ENCODE measurements at regions not wholly inside any gene's neighbourhood (a gene's known extent, or its start where the extent isn't known, plus 50 kb on each side); places are given as distances from the start of the nearest gene placed in this dataset.
"Not testable (repeated sequence)": the region's sequence is repeated elsewhere in the genome, so short reads cannot be mapped to it uniquely, and the experiment has no call there.

- no peak for DNase-seq (ENCODE audit: low read depth)
- no peak overlapping the region for H3K4me3 ChIP-seq (ENCODE audit: control insufficient read depth, low read depth, low read length)
- no peak for TF ChIP-seq CTCF (IDR thresholded peaks at IDR 0.05; ENCODE audit: control insufficient read depth, insufficient read depth, low read depth, low read length, missing control alignments)
These were observed 442.2 kb downstream of the BUD13 start for GRCh38 chr11:116330439-116331185.

GRCh38 chr11:116329354-116330090 is 443.3 kb downstream of the BUD13 start:
- no peak overlapping the region for H3K4me3 ChIP-seq (ENCODE audit: control insufficient read depth, low read depth, low read length)
- no peak for TF ChIP-seq CTCF (IDR thresholded peaks at IDR 0.05; ENCODE audit: control insufficient read depth, insufficient read depth, low read depth, low read length, missing control alignments)
- no peak for DNase-seq (ENCODE audit: low read depth)

- DNase-seq (ENCODE audit: low read depth): no peak
- no peak overlapping the region for H3K4me3 ChIP-seq (ENCODE audit: control insufficient read depth, low read depth, low read length)
- TF ChIP-seq CTCF (IDR thresholded peaks at IDR 0.05; ENCODE audit: control insufficient read depth, insufficient read depth, low read depth, low read length, missing control alignments): no peak
These were observed 443.9 kb downstream of the BUD13 start for GRCh38 chr11:116328851-116329250.

- DNase-seq (ENCODE audit: low read depth): no peak
- H3K4me3 ChIP-seq (ENCODE audit: control insufficient read depth, low read depth, low read length): no peak overlapping the region
- no peak for TF ChIP-seq CTCF (IDR thresholded peaks at IDR 0.05; ENCODE audit: control insufficient read depth, insufficient read depth, low read depth, low read length, missing control alignments)
These were observed 444.4 kb downstream of the BUD13 start for GRCh38 chr11:116328391-116328790.

GRCh38 chr11:116326146-116326545 is 446.6 kb downstream of the BUD13 start:
- no peak overlapping the region for H3K4me3 ChIP-seq (ENCODE audit: control insufficient read depth, low read depth, low read length)
- no peak for DNase-seq (ENCODE audit: low read depth)
- TF ChIP-seq CTCF (IDR thresholded peaks at IDR 0.05; ENCODE audit: control insufficient read depth, insufficient read depth, low read depth, low read length, missing control alignments): no peak

- H3K4me3 ChIP-seq (ENCODE audit: control insufficient read depth, low read depth, low read length): no peak overlapping the region
- no peak for DNase-seq (ENCODE audit: low read depth)
- TF ChIP-seq CTCF (IDR thresholded peaks at IDR 0.05; ENCODE audit: control insufficient read depth, insufficient read depth, low read depth, low read length, missing control alignments): no peak
These were observed 447.5 kb downstream of the BUD13 start for GRCh38 chr11:116325247-116325646.

- not testable (repeated sequence) for DNase-seq (ENCODE audit: low read depth); H3K4me3 ChIP-seq (ENCODE audit: control insufficient read depth, low read depth, low read length)
These were observed 448.7 kb downstream of the BUD13 start for GRCh38 chr11:116324077-116324476.

Measured in AG09309 (cell line).